ENCODE measurements at regions not wholly inside any gene's neighbourhood (a gene's known extent, or its start where the extent isn't known, plus 50 kb on each side); places are given as distances from the start of the nearest gene placed in this dataset.

DNA sequence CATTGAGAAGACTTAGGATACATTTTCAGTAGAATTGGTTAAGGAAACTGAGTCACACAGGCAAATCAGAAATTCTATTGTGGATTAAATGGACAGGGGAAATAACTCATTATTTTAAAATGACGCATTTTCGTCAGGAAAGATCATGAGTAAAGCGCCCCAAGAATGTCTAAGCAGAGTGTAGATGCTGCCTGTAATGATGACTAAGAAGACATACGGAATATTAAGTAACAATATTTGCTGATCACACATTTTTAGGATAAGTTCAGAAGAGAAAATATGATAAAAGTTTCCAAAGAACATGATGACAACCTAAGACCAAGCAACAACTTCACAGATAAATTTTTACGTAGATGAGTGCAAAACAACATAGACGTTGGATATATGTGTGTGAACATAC lies 596.3 kb upstream of the TENM3 start:
- Histone ChIP-seq H3K27ac (no peak overlapping the region), H3K27me3 (no peaks in the 10 kb centered on the region), H3K9me3 (no peaks in the 10 kb centered on the region), H3K4me1 (no peaks in the 10 kb centered on the region), H3K4me3 (no peak overlapping the region), H3K36me3 (no peaks in the 10 kb centered on the region)
- intact Hi-C loops (cut with DNase I), result no loop called here
- TF ChIP-seq POLR2A (IDR thresholded peaks at IDR 0.05) (no peak), CTCF (IDR thresholded peaks at IDR 0.05) (no peak), POLR2AphosphoS5 (IDR thresholded peaks at IDR 0.05; ENCODE audit: insufficient read depth in 1 of 2, low read depth in 1 of 2) (no peak)
- no peak for DNase-seq (ENCODE audit: extremely low spot score in 2 of 2)

- Histone ChIP-seq H3K27me3 (no peaks in the 10 kb centered on the region), H3K4me3 (no peak overlapping the region), H3K4me1 (no peaks in the 10 kb centered on the region), H3K27ac (no peak overlapping the region), H3K9me3 (no peaks in the 10 kb centered on the region), H3K36me3 (no peaks in the 10 kb centered on the region)
- no peak for TF ChIP-seq POLR2AphosphoS5 (IDR thresholded peaks at IDR 0.05; ENCODE audit: insufficient read depth in 1 of 2, low read depth in 1 of 2)
- TF ChIP-seq CTCF (IDR thresholded peaks at IDR 0.05), result no peak
- no peak for TF ChIP-seq POLR2A (IDR thresholded peaks at IDR 0.05)
- DNase-seq (ENCODE audit: extremely low spot score in 2 of 2), result no peak
- intact Hi-C loops (cut with DNase I), result no loop called here
These were observed 595.6 kb upstream of the TENM3 start for GRCh38 chr4:181647396-181648147.

DNA sequence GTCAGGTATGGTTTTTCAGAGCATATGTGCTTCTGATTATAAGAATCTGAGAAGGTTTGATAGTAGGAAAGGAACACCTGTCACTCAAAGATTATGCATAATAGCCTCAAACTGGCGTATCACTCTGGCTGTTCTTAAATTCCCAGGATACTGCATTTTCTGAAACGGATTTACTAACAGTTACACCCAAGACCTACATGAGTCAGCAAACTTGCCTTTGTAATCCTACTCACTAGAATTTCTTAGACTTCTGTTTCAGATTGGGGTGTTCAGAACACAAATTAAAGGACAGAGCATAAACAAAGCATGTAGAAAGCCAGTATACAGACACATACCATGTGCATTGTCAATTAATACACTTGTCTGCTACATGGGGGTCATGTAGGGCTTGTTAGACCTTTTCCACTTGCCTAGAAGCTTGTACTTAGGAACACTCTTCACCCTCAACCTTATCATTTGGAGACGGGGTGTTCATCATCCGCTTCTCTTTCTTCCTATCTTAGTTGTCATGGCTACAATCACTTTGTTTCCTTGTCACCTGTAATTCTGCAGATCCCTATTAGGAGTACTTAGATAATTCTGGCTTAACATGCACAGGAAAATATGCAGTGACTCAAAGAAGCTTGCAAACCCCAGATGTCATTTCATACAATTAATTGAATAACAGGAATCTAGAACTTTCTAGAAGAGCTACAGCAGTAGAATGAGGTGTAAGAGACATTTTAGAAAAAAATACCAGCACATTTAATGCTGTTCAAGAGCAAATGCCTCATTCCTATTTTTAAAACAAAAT lies 593.0 kb upstream of the TENM3 start:
- DNase-seq (ENCODE audit: extremely low spot score in 2 of 2), result no peak
- no peak for TF ChIP-seq POLR2AphosphoS5 (IDR thresholded peaks at IDR 0.05; ENCODE audit: insufficient read depth in 1 of 2, low read depth in 1 of 2)
- TF ChIP-seq CTCF (IDR thresholded peaks at IDR 0.05), result no peak
- TF ChIP-seq POLR2A (IDR thresholded peaks at IDR 0.05), result no peak
- no peaks in the 10 kb centered on the region for H3K27me3 ChIP-seq
- H3K27ac ChIP-seq, result no peak overlapping the region
- H3K4me1 ChIP-seq, result no peaks in the 10 kb centered on the region
- intact Hi-C loops (cut with DNase I), result no loop called here
- H3K9me3 ChIP-seq, result no peaks in the 10 kb centered on the region
- no peaks in the 10 kb centered on the region for H3K36me3 ChIP-seq
- H3K4me3 ChIP-seq, result no peak overlapping the region

- H3K36me3 ChIP-seq, result no peaks in the 10 kb centered on the region
- TF ChIP-seq POLR2AphosphoS5 (IDR thresholded peaks at IDR 0.05; ENCODE audit: insufficient read depth in 1 of 2, low read depth in 1 of 2) (no peak), POLR2A (IDR thresholded peaks at IDR 0.05) (no peak), CTCF (IDR thresholded peaks at IDR 0.05) (no peak)
- H3K9me3 ChIP-seq, result no peaks in the 10 kb centered on the region
- no peak for DNase-seq (ENCODE audit: extremely low spot score in 2 of 2)
- H3K27me3 ChIP-seq, result no peaks in the 10 kb centered on the region
- no peak overlapping the region for H3K27ac ChIP-seq
- intact Hi-C loops (cut with DNase I), result no loop called here
- no peak overlapping the region for H3K4me3 ChIP-seq
- H3K4me1 ChIP-seq, result no peaks in the 10 kb centered on the region
These were observed 586.5 kb upstream of the TENM3 start for GRCh38 chr4:181656748-181657147.

GRCh38 chr4:181659202-181659601 lies 584.0 kb upstream of the TENM3 start:
- no peak overlapping the region for H3K27ac ChIP-seq

More at GRCh38 chr4:181659202-181659601, 584.0 kb upstream of the TENM3 start:
- no peaks in the 10 kb centered on the region for H3K9me3 ChIP-seq
- DNase-seq (ENCODE audit: extremely low spot score in 2 of 2), result no peak
- TF ChIP-seq POLR2A (IDR thresholded peaks at IDR 0.05) (no peak), POLR2AphosphoS5 (IDR thresholded peaks at IDR 0.05; ENCODE audit: insufficient read depth in 1 of 2, low read depth in 1 of 2) (no peak)
- no peak overlapping the region for H3K4me3 ChIP-seq
- H3K27me3 ChIP-seq, result no peaks in the 10 kb centered on the region
- H3K36me3 ChIP-seq, result no peaks in the 10 kb centered on the region
- intact Hi-C loops (cut with DNase I), result no loop called here
- no peaks in the 10 kb centered on the region for H3K4me1 ChIP-seq

Measured in vagina (tissue), 2 donors.